ENCODE measurements at regions not wholly inside any gene's neighbourhood (a gene's known extent, or its start where the extent isn't known, plus 50 kb on each side); places are given as distances from the start of the nearest gene placed in this dataset.

DNA sequence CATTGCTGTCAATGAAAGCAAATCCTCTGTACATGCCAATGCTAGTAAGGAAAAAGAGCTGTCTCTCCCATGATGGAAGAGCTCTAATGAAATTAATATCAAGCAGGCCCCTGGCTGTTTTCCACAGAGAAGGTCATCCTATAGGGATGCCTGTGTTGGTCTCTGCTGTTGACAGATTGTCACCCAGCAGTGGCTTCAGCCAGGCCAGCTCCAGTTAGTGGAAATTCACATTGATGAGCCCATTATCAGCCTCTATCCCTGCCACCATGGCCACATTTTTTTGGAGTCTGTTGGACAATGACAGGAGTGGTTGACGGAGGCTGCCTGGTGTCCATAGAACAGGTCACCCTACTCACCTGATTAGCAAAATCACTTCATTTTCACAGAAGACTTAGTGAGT is 104.3 kb downstream of the GGTLC2 start:
- 100% methylated on average over 1 of the region's 1 CpG for WGBS, 2 donors
- Histone ChIP-seq H3K4me1 (no peaks in the 10 kb centered on the region), H3K4me3 (replicated peaks in 1 of 3) (no peak overlapping the region), H3K27me3 (no peaks in the 10 kb centered on the region), H3K9me3 (no peaks in the 10 kb centered on the region), H3K27ac (no peak overlapping the region), H3K36me3 (no peaks in the 10 kb centered on the region)
- DNase-seq, result no peak
- TF ChIP-seq, protein P1, sequence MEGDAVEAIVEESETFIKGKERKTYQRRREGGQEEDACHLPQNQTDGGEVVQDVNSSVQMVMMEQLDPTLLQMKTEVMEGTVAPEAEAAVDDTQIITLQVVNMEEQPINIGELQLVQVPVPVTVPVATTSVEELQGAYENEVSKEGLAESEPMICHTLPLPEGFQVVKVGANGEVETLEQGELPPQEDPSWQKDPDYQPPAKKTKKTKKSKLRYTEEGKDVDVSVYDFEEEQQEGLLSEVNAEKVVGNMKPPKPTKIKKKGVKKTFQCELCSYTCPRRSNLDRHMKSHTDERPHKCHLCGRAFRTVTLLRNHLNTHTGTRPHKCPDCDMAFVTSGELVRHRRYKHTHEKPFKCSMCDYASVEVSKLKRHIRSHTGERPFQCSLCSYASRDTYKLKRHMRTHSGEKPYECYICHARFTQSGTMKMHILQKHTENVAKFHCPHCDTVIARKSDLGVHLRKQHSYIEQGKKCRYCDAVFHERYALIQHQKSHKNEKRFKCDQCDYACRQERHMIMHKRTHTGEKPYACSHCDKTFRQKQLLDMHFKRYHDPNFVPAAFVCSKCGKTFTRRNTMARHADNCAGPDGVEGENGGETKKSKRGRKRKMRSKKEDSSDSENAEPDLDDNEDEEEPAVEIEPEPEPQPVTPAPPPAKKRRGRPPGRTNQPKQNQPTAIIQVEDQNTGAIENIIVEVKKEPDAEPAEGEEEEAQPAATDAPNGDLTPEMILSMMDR (IDR thresholded peaks at IDR 0.05), result no peak
- no peak for TF ChIP-seq POLR2A (IDR thresholded peaks at IDR 0.05)
- intact Hi-C loops (cut with DNase I), result no loop called here

DNA sequence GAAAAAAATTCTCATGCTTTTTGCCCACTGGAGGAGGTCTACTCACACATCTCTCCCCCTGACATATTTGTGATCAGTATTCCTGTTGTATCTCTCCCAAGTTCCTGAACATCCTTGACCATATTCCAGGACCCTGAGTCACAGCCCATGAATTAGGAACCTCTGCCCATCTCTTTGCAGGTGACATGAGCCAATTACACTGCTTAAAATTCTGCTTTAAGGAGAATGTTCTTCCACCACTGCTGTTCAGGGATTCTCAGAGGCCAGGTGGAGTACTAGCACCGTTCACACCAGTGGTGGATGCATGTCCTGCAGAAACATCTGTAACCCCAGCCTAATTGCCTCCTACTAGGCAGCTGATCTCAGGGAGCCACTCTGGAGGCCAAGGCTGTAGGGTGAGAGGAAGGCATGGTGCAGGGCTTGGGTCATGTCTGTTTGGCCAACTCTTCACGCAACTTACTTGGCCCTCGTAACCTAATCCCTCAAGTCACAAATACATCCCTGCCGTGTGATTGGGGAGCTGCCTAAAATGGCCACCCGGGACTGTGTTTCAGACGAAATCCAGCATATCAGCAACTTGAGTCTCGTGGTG is 104.8 kb downstream of the GGTLC2 start:
- no peaks in the 10 kb centered on the region for H3K27me3 ChIP-seq
- no peaks in the 10 kb centered on the region for H3K9me3 ChIP-seq
- WGBS, 2 donors, result 71 to 74% methylated on average over 6 to 7 of the region's 7 CpGs
- H3K4me3 ChIP-seq (replicated peaks in 1 of 3), result no peak overlapping the region
- H3K36me3 ChIP-seq, result no peaks in the 10 kb centered on the region
- H3K27ac ChIP-seq, result no peak overlapping the region
- intact Hi-C loops (cut with DNase I), result no loop called here
- H3K4me1 ChIP-seq, result no peaks in the 10 kb centered on the region
- TF ChIP-seq, protein P1 (IDR thresholded peaks at IDR 0.05), result no peak
- no peak for TF ChIP-seq POLR2A (IDR thresholded peaks at IDR 0.05)
- no peak for DNase-seq

DNA sequence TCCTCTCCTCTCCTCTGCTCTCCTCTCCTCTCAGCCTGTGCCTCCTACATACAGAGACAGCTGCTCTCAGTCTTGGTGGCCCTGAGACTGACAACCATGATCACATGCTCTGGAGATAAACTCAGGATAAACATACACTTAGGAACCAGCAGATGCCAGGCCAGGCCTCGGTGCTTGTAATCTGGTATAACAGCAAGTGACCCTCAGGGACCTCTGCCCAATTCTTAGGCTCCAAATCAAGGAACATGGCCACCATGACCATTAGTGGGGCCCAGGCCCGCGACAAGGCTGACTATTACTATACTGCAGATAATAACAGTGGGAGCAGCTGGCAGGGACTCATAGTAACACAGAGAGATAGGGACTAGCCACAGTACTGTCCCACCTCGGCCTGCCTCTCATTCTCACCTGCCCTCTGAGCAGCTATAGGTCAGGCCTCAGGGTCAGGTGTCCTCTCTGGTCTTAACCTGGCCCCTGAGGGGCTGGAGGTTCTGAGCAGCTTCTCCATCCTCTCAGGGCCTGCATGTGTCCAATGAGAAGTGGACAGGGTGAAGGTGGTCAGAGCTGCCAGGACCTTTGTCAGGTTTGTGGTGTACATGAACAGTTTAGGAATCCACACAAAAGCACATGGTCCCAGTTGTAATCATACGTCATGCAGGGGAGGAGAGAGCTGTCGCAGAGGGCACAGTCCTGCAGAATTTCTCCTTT is 106.1 kb downstream of the GGTLC2 start:
- intact Hi-C loops (cut with DNase I), result no loop called here

DNA sequence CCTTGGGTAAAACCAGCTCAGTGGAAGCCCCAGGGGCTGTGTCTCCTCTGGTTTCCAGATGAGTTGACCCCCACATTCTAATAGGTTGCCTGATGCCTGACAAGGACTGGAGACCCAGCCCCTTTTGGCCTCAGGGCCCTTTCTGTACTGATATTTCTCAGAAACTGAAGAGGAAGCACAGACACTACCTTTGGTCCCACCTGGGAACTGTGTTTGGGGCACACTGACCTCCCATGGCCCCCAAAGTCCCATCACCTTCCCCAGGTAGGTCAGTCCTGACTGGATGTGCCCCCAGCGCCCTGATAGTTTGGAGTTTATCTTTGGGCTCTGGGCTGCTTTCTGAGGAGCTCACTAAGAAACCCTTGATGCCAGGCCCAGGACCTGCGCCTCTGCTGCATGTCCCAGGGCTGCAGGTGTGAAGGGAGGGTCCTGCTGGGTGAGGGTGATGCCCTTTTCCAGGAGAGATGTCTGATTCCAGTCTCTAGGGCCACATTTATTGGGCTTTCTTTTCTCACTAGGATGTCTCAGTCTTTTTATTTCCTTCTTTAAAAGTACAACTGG is 106.7 kb downstream of the GGTLC2 start:
- TF ChIP-seq, protein P1 (IDR thresholded peaks at IDR 0.05), result no peak
- TF ChIP-seq POLR2A (IDR thresholded peaks at IDR 0.05), result no peak
- H3K9me3 ChIP-seq, result no peaks in the 10 kb centered on the region
- no peak overlapping the region for H3K27ac ChIP-seq
- no peak overlapping the region for H3K4me3 ChIP-seq (replicated peaks in 1 of 3)
- intact Hi-C loops (cut with DNase I), result no loop called here
- no peak for DNase-seq
- 94 to 100% methylated on average over 1 to 2 of the region's 2 CpGs for WGBS, 2 donors
- peaks cover 0 to 3% of the 10 kb centered on the region in 2 donors for H3K4me1 ChIP-seq
- no peaks in the 10 kb centered on the region for H3K27me3 ChIP-seq
- no peaks in the 10 kb centered on the region for H3K36me3 ChIP-seq

More for the DNA sequence above, 106.1 kb downstream of the GGTLC2 start:
- Histone ChIP-seq H3K27ac (no peak overlapping the region), H3K4me3 (replicated peaks in 1 of 3) (no peak overlapping the region), H3K27me3 (no peaks in the 10 kb centered on the region), H3K4me1 (no peaks in the 10 kb centered on the region), H3K9me3 (no peaks in the 10 kb centered on the region), H3K36me3 (no peaks in the 10 kb centered on the region)
- WGBS, 2 donors, result 89 to 91% methylated on average over 5 to 6 of the region's 6 CpGs
- DNase-seq, result no peak
- TF ChIP-seq POLR2A (IDR thresholded peaks at IDR 0.05), result no peak
- TF ChIP-seq, protein P1 (IDR thresholded peaks at IDR 0.05), result no peak

DNA sequence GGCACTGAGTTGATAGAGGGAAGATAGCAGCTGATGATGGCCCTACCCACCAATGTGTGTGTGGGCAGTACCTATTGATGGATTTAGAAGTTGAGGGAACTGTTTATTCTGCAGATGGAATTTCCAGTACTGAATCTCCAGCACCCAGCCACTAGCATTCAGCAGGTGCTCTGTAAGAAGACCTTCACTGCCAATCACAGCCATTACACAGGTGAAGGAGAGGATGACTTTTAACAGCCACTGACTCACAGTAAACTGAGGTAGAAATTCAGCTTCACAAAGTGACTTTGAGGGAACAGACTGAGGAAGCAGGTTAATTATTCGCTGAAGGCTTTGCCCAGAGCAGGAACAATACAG is 107.8 kb downstream of the GGTLC2 start:
- WGBS, 2 donors, result 96 to 100% methylated on average over 1 of the region's 1 CpG
- Histone ChIP-seq H3K4me3 (replicated peaks in 1 of 3) (no peak overlapping the region), H3K27me3 (no peaks in the 10 kb centered on the region), H3K27ac (no peak overlapping the region), H3K9me3 (no peaks in the 10 kb centered on the region), H3K4me1 (peaks cover 0 to 8% of the 10 kb centered on the region in 2 donors), H3K36me3 (no peaks in the 10 kb centered on the region)
- DNase-seq, result no peak
- intact Hi-C loops (cut with DNase I), result no loop called here
- TF ChIP-seq, protein P1 (IDR thresholded peaks at IDR 0.05), result no peak
- TF ChIP-seq POLR2A (IDR thresholded peaks at IDR 0.05), result no peak

Data from thyroid gland (tissue), 4 donors.